ENCODE measurements at regions not wholly inside any gene's neighbourhood (a gene's known extent, or its start where the extent isn't known, plus 50 kb on each side); places are given as distances from the start of the nearest gene placed in this dataset.

DNA sequence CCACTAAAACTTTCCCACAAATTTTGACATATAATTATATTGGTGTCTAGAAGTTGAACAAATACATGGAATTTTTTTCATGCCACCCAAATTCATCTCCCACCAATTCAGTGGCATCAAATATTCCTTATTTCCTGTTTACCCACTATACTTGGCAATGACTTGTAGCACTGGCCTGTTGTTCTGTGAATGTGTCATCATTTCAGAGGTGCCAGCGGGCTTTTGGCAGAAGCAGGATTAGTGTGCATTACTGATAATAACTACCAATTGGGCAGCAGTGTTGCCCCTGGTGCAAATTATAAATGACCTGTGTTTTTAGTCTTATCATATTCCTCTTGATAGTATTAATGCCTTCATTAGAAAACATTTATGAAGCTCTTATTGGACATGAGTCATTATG lies 121.3 kb downstream of the TFAP2B start:
- H3K4me1 ChIP-seq (ENCODE audit: control insufficient read depth, extremely low read depth, insufficient read depth, low read length) = peaks cover 6% of the 10 kb centered on the region
- no peaks in the 10 kb centered on the region for H3K79me2 ChIP-seq (ENCODE audit: control insufficient read depth, insufficient read depth, low read length)
- no peak overlapping the region for H2AFZ ChIP-seq (ENCODE audit: control insufficient read depth, low read length)
- no peak overlapping the region for H3K27ac ChIP-seq (ENCODE audit: control insufficient read depth, insufficient read depth, low read length)
- H3K9me3 ChIP-seq (ENCODE audit: control insufficient read depth, low read depth, low read length) = no peaks in the 10 kb centered on the region
- no peak overlapping the region for H3K4me2 ChIP-seq (ENCODE audit: control insufficient read depth, extremely low read depth, insufficient read depth, low read depth, low read length)
- no peak overlapping the region for H3K4me3 ChIP-seq (ENCODE audit: control insufficient read depth in 2 of 3, extremely low read depth in 1 of 3, insufficient read depth in 2 of 3, low read depth in 1 of 3, low read length in 3 of 3)
- no peaks in the 10 kb centered on the region for H3K36me3 ChIP-seq (ENCODE audit: control insufficient read depth in 2 of 2, extremely low read depth in 1 of 2, insufficient read depth in 2 of 2, low read length in 2 of 2)
- FAIRE-seq (peak; percentile 34), DNase-seq (ENCODE audit: low read depth, low spot score) (no peak)
- TF ChIP-seq, protein P1, sequence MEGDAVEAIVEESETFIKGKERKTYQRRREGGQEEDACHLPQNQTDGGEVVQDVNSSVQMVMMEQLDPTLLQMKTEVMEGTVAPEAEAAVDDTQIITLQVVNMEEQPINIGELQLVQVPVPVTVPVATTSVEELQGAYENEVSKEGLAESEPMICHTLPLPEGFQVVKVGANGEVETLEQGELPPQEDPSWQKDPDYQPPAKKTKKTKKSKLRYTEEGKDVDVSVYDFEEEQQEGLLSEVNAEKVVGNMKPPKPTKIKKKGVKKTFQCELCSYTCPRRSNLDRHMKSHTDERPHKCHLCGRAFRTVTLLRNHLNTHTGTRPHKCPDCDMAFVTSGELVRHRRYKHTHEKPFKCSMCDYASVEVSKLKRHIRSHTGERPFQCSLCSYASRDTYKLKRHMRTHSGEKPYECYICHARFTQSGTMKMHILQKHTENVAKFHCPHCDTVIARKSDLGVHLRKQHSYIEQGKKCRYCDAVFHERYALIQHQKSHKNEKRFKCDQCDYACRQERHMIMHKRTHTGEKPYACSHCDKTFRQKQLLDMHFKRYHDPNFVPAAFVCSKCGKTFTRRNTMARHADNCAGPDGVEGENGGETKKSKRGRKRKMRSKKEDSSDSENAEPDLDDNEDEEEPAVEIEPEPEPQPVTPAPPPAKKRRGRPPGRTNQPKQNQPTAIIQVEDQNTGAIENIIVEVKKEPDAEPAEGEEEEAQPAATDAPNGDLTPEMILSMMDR (optimal IDR thresholded peaks at IDR 0.05 in 1 of 3, IDR thresholded peaks at IDR 0.05 in 1 of 3, conservative IDR thresholded peaks at IDR 0.05 in 1 of 3; ENCODE audit: extremely low read depth in 1 of 3, insufficient read depth in 2 of 3, low read length in 3 of 3) = no peak
- no peak for TF ChIP-seq EZH2 (IDR thresholded peaks at IDR 0.05; ENCODE audit: low read length)
- H3K9me1 ChIP-seq (ENCODE audit: control insufficient read depth, extremely low read depth, insufficient read depth, low read length) = no peaks in the 10 kb centered on the region
- H3K9ac ChIP-seq (ENCODE audit: control insufficient read depth, extremely low read depth, insufficient read depth, low read length) = no peak overlapping the region
- H4K20me1 ChIP-seq (ENCODE audit: control insufficient read depth, extremely low read depth, insufficient read depth, low read length) = no peaks in the 10 kb centered on the region
- H3K27me3 ChIP-seq (ENCODE audit: control insufficient read depth, extremely low read depth, insufficient read depth, low read length) = no peaks in the 10 kb centered on the region
- dilution Hi-C loops (cut with MboI; ENCODE audit: extremely low pct_ligation_motif_present, low sequenced_read_pairs) = no loop called here

GRCh38 chr6:50945789-50946188 lies 127.1 kb downstream of the TFAP2B start:
- Histone ChIP-seq H3K9ac (ENCODE audit: control insufficient read depth, extremely low read depth, insufficient read depth, low read length) (no peak overlapping the region), H3K4me1 (ENCODE audit: control insufficient read depth, extremely low read depth, insufficient read depth, low read length) (no peaks in the 10 kb centered on the region), H3K36me3 (ENCODE audit: control insufficient read depth in 2 of 2, extremely low read depth in 1 of 2, insufficient read depth in 2 of 2, low read length in 2 of 2) (no peaks in the 10 kb centered on the region), H3K4me2 (ENCODE audit: control insufficient read depth, extremely low read depth, insufficient read depth, low read depth, low read length) (no peak overlapping the region), H3K79me2 (ENCODE audit: control insufficient read depth, insufficient read depth, low read length) (no peaks in the 10 kb centered on the region), H4K20me1 (ENCODE audit: control insufficient read depth, extremely low read depth, insufficient read depth, low read length) (no peaks in the 10 kb centered on the region), H3K27ac (ENCODE audit: control insufficient read depth, insufficient read depth, low read length) (no peak overlapping the region), H3K9me1 (ENCODE audit: control insufficient read depth, extremely low read depth, insufficient read depth, low read length) (no peaks in the 10 kb centered on the region), H3K27me3 (ENCODE audit: control insufficient read depth, extremely low read depth, insufficient read depth, low read length) (no peaks in the 10 kb centered on the region), H3K4me3 (ENCODE audit: control insufficient read depth in 2 of 3, extremely low read depth in 1 of 3, insufficient read depth in 2 of 3, low read depth in 1 of 3, low read length in 3 of 3) (no peak overlapping the region), H3K9me3 (ENCODE audit: control insufficient read depth, low read depth, low read length) (no peaks in the 10 kb centered on the region), H2AFZ (ENCODE audit: control insufficient read depth, low read length) (no peak overlapping the region)
- DNase-seq (ENCODE audit: low read depth, low spot score) = no peak
- no peak for FAIRE-seq
- dilution Hi-C loops (cut with MboI; ENCODE audit: extremely low pct_ligation_motif_present, low sequenced_read_pairs) = no loop called here
- no peak for TF ChIP-seq EZH2 (IDR thresholded peaks at IDR 0.05; ENCODE audit: low read length)
- TF ChIP-seq, protein P1 (optimal IDR thresholded peaks at IDR 0.05 in 1 of 3, IDR thresholded peaks at IDR 0.05 in 1 of 3, conservative IDR thresholded peaks at IDR 0.05 in 1 of 3; ENCODE audit: extremely low read depth in 1 of 3, insufficient read depth in 2 of 3, low read length in 3 of 3) = no peak

Measured in keratinocyte (primary cell).